RWPE2 (cell line): ENCODE measurements at regions not wholly inside any gene's neighbourhood (a gene's known extent, or its start where the extent isn't known, plus 50 kb on each side); places are given as distances from the start of the nearest gene placed in this dataset.

Experiments
- ATAC-seq: fragments of 200-7000 bp; cut with Tn5 transposase; 3 replicates; pipeline ENCODE4 v1.9.1; 2021; ENCODE audit warnings: low read depth
- DNase-seq: peaks from one replicate; pipeline ENCODE4 v3.0.0-alpha.2; 2020; ENCODE audit warnings: low spot score
- H3K27ac ChIP-seq: fragments of 450-650 bp; 2 replicates; pipeline ENCODE4 v1.5.1; 2017; ENCODE audit warnings: mild to moderate bottlenecking; ENCODE audit not compliant: poor library complexity, severe bottlenecking
- H3K27me3 ChIP-seq: fragments of 250-450 bp; sonication (Bioruptor Pico); 2 replicates; pipeline ENCODE4 v1.5.1; 2021; ENCODE audit warnings: mild to moderate bottlenecking, moderate library complexity; ENCODE audit not compliant: insufficient read depth, poor library complexity, severe bottlenecking
- H3K36me3 ChIP-seq: fragments of 250-450 bp; sonication (Bioruptor Pico); 2 replicates; pipeline ENCODE4 v1.5.1; 2020; ENCODE audit warnings: low read depth, mild to moderate bottlenecking, moderate library complexity
- H3K4me1 ChIP-seq: fragments of 250-450 bp; sonication (Bioruptor Pico); 2 replicates; pipeline ENCODE4 v1.5.1; 2021; ENCODE audit warnings: mild to moderate bottlenecking, moderate library complexity; ENCODE audit not compliant: insufficient read depth, poor library complexity, severe bottlenecking
- H3K4me3 ChIP-seq: fragments of 250-450 bp; sonication (Bioruptor Pico); 2 replicates; pipeline ENCODE4 v1.5.1; 2021; ENCODE audit warnings: mild to moderate bottlenecking, moderate library complexity; ENCODE audit not compliant: severe bottlenecking
- H3K9me3 ChIP-seq: fragments of 250-450 bp; sonication (Bioruptor Pico); 2 replicates; pipeline ENCODE4 v1.5.1; 2021; ENCODE audit warnings: mild to moderate bottlenecking, moderate library complexity; ENCODE audit not compliant: severe bottlenecking
- CTCF ChIP-seq: fragments of 450-650 bp; IDR thresholded peaks from one replicate; pipeline ENCODE4 v1.5.1; 2017; ENCODE audit warnings: mild to moderate bottlenecking, moderate library complexity; ENCODE audit not compliant: poor library complexity, severe bottlenecking

DNA sequence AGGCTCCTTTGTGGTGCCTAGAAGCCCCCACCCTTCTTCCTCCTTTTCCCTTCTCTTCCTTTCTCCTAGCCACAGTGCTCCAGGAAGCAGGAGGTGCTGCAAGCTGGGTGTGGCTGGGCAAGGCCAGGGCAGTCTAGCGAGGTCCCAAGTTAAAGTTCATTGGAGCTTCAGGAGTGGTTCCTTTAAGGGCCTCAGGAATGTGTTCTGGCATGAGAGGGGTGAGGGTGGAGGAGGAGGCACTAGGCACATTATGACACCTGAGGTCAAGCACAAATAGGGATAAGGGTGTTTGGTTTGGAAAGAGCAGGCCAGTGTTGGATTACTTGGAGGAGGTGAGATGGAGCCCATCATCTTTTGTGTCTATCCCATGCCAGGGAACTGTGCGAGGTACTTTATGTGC is 258.7 kb downstream of the TLE3 start:
- no peak overlapping the region for H3K27ac ChIP-seq
- no peak for DNase-seq
- H3K27me3 ChIP-seq, result peaks cover 18% of the 10 kb centered on the region
- no peak for ATAC-seq
- H3K36me3 ChIP-seq, result no peaks in the 10 kb centered on the region
- no peak for TF ChIP-seq CTCF
- H3K9me3 ChIP-seq, result no peaks in the 10 kb centered on the region
- H3K4me3 ChIP-seq, result no peak overlapping the region
- no peaks in the 10 kb centered on the region for H3K4me1 ChIP-seq

DNA sequence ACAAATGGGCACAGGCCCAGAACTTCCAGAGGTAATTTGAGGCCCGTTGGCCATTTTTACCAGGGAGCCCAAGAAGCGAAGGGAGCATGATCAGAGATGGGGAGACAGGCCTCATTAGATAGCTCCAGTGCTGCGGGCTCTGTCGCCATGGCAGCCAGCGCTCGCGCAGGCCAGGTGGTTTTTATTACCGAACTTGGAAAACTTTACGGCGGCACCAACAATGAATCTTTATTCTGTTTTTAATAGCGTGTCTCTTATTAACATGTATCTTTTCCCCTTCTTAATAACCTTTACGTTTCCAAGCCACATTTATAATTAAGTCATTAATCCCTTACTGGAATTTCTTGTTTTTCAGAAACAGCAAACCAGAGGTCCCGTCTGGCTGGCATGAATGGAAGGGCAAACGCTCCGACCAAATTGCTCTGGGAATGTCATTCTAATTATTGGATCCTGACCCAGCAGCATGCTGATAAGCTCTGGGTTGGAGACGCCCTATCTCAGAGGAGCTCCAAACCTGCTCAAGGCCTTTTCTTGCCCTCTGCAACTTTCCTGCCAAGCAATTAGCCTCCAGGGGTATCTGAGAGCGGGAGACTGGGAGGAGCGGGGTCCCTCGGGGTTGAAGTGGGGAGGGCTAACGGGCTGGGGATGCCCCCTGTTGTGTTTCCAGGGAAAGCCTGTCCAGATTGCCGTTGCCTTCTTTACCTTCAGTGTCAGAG is 256.4 kb downstream of the TLE3 start:
- no peak for TF ChIP-seq CTCF
- Histone ChIP-seq H3K27ac (no peak overlapping the region), H3K4me3 (no peak overlapping the region), H3K36me3 (no peaks in the 10 kb centered on the region), H3K9me3 (no peaks in the 10 kb centered on the region), H3K27me3 (peaks cover 8% of the 10 kb centered on the region), H3K4me1 (no peaks in the 10 kb centered on the region)
- no peak for ATAC-seq
- DNase-seq, result no peak

DNA sequence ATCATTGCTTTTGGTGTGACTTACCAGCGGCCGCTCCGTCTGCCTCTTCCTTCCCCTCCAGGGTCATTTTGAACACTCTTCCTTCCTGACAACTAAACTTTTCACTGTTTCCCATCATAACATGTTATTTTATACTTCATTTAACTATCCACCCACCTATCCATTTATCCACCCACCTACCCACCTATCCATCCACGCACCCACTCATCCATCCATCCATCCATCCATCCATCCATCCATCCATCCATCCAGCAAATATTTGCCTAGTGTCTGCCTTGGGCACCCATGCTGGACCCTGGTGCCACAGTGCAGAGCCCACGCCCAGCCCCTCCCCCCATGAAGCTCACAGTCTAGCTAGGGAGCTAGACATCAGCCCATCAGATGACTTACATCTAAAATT is 254.9 kb downstream of the TLE3 start:
- H3K9me3 ChIP-seq, result no peaks in the 10 kb centered on the region
- no peak for TF ChIP-seq CTCF
- DNase-seq (no peak), ATAC-seq (no peak)
- no peak overlapping the region for H3K27ac ChIP-seq
- H3K27me3 ChIP-seq, result peaks cover 8% of the 10 kb centered on the region
- no peaks in the 10 kb centered on the region for H3K4me1 ChIP-seq
- H3K4me3 ChIP-seq, result no peak overlapping the region
- H3K36me3 ChIP-seq, result no peaks in the 10 kb centered on the region

DNA sequence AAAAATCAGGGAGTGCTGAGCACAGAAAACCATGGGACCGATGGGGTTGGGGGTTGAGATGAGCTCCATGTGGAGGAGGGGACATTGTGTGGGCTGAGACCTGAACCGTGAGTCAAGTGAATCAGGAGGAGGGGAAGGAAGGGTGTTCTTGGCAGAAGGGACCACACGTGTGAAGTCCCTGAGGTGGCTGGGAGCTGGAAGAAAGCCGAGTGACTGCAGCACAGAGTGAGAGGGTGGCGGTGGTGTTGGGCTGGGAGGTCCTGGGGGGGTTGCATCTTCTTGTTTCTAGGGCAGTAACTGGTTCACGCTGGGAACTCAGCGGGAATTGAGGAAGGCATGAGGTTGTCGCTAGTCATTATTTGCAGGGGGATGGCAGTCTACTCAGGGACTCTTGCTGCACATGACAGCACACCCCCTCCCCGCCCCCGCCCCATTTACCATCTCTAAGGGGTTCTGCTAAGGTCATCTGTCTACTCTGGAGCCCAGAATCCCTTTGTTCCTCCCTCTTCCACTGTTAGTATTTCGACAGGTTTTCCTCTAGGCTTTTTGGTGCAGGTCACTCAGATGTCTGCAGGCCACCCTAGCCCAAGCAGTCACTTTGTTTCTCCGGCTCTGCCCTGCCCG is 254.3 kb downstream of the TLE3 start:
- Histone ChIP-seq H3K27ac (no peak overlapping the region), H3K27me3 (peaks cover 8% of the 10 kb centered on the region), H3K4me3 (no peak overlapping the region), H3K4me1 (no peaks in the 10 kb centered on the region), H3K36me3 (no peaks in the 10 kb centered on the region), H3K9me3 (no peaks in the 10 kb centered on the region)
- ATAC-seq (no peak), DNase-seq (no peak)
- TF ChIP-seq CTCF, result no peak

- no peak for TF ChIP-seq CTCF
- no peaks in the 10 kb centered on the region for H3K9me3 ChIP-seq
- DNase-seq, result no peak
- no peak overlapping the region for H3K27ac ChIP-seq
- no peaks in the 10 kb centered on the region for H3K4me1 ChIP-seq
- no peak for ATAC-seq
- no peak overlapping the region for H3K4me3 ChIP-seq
- peaks cover 8% of the 10 kb centered on the region for H3K27me3 ChIP-seq
- H3K36me3 ChIP-seq, result no peaks in the 10 kb centered on the region
These were observed 253.8 kb downstream of the TLE3 start for GRCh38 chr15:69843900-69844304.
